LNCaP clone FGC (cell line): ENCODE measurements at regions not wholly inside any gene's neighbourhood (a gene's known extent, or its start where the extent isn't known, plus 50 kb on each side); places are given as distances from the start of the nearest gene placed in this dataset.
"Not testable (repeated sequence)": the region's sequence is repeated elsewhere in the genome, so short reads cannot be mapped to it uniquely, and the experiment has no call there.

Source experiments
- DNase-seq: peaks from one replicate; pipeline ENCODE4 v3.0.0-alpha.2; 2011; ENCODE audit warnings: low read depth
- H3K4me3 ChIP-seq: 2 replicates; pipeline ENCODE4 v1.5.1; 2011; ENCODE audit warnings: mild to moderate bottlenecking, low read depth, low read length, control low read depth
- TF ChIP-seq, protein P1 (sequence below): IDR thresholded peaks from 2 replicates; pipeline ENCODE4 v1.5.1; 2012; ENCODE audit warnings: mild to moderate bottlenecking; ENCODE audit not compliant: control insufficient read depth, insufficient read depth; ENCODE audit errors: extremely low read depth

- H3K4me3 ChIP-seq: no peak overlapping the region
- TF ChIP-seq, protein P1, sequence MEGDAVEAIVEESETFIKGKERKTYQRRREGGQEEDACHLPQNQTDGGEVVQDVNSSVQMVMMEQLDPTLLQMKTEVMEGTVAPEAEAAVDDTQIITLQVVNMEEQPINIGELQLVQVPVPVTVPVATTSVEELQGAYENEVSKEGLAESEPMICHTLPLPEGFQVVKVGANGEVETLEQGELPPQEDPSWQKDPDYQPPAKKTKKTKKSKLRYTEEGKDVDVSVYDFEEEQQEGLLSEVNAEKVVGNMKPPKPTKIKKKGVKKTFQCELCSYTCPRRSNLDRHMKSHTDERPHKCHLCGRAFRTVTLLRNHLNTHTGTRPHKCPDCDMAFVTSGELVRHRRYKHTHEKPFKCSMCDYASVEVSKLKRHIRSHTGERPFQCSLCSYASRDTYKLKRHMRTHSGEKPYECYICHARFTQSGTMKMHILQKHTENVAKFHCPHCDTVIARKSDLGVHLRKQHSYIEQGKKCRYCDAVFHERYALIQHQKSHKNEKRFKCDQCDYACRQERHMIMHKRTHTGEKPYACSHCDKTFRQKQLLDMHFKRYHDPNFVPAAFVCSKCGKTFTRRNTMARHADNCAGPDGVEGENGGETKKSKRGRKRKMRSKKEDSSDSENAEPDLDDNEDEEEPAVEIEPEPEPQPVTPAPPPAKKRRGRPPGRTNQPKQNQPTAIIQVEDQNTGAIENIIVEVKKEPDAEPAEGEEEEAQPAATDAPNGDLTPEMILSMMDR: no peak
- DNase-seq: no peak
These were observed 395.7 kb upstream of the ACTBL2 start for GRCh38 chr5:57878301-57878722.

DNA sequence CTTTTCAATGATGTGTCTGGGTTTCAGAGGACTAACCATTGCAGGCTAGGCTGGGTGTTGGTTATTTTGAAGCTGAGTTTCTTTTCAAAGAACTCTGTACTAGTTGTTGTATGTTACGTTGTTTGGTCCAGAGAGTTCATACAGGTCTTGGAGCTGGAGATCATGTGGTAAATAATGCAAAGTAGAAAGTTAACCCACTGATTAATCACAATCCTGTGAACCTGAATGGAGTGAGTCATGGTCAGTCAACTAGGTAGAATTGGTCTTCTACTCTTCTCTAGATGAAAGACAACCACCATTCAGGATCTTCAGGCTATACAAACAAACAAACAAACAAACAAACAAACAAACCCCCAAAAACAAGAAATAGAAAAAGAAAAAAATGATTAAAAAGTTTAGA is 388.9 kb upstream of the ACTBL2 start:
- DNase-seq: no peak
- H3K4me3 ChIP-seq: no peak overlapping the region
- TF ChIP-seq, protein P1: no peak

GRCh38 chr5:57870267-57870666 is 387.7 kb upstream of the ACTBL2 start:
- DNase-seq, H3K4me3 ChIP-seq: not testable (repeated sequence)

- no peak for DNase-seq
- H3K4me3 ChIP-seq: no peak overlapping the region
- TF ChIP-seq, protein P1: no peak
These were observed 381.1 kb upstream of the ACTBL2 start for GRCh38 chr5:57863661-57864060.

GRCh38 chr5:57862942-57863341 is 380.3 kb upstream of the ACTBL2 start:
- TF ChIP-seq, protein P1: no peak
- DNase-seq: no peak
- no peak overlapping the region for H3K4me3 ChIP-seq

GRCh38 chr5:57862471-57862911 is 379.9 kb upstream of the ACTBL2 start:
- TF ChIP-seq, protein P1: no peak
- peak; percentile 92 for DNase-seq

GRCh38 chr5:57859626-57860025 is 377.0 kb upstream of the ACTBL2 start:
- TF ChIP-seq, protein P1: no peak
- H3K4me3 ChIP-seq: no peak overlapping the region
- no peak for DNase-seq

More at GRCh38 chr5:57862471-57862911, 379.9 kb upstream of the ACTBL2 start:
- no peak overlapping the region for H3K4me3 ChIP-seq
